ENCODE measurements at regions not wholly inside any gene's neighbourhood (a gene's known extent, or its start where the extent isn't known, plus 50 kb on each side); places are given as distances from the start of the nearest gene placed in this dataset.

GRCh38 chr6:81214414-81215091 lies 537.9 kb downstream of the TENT5A start:
- Histone ChIP-seq H3K36me3 (no peaks in the 10 kb centered on the region), H3K4me3 (no peak overlapping the region), H3K27ac (no peak overlapping the region), H3K4me1 (no peaks in the 10 kb centered on the region), H3K9me3 (peaks cover 0 to 6% of the 10 kb centered on the region in 2 donors), H3K27me3 (no peaks in the 10 kb centered on the region)
- DNase-seq (ENCODE audit: low spot score in 2 of 2): no peak
- TF ChIP-seq POLR2A (IDR thresholded peaks at IDR 0.05) (no peak), CTCF (IDR thresholded peaks at IDR 0.05) (no peak), POLR2AphosphoS5 (IDR thresholded peaks at IDR 0.05) (no peak)
- intact Hi-C loops (cut with DNase I; ENCODE audit: low total_unique reads): no loop called here

GRCh38 chr6:81204731-81205130 lies 547.8 kb downstream of the TENT5A start:
- no peak for TF ChIP-seq POLR2AphosphoS5 (IDR thresholded peaks at IDR 0.05)
- no peak for TF ChIP-seq POLR2A (IDR thresholded peaks at IDR 0.05)
- TF ChIP-seq CTCF (IDR thresholded peaks at IDR 0.05): no peak
- no peak for DNase-seq (ENCODE audit: low spot score in 2 of 2)
- no peaks in the 10 kb centered on the region for H3K4me1 ChIP-seq
- H3K4me3 ChIP-seq: no peak overlapping the region
- H3K36me3 ChIP-seq: no peaks in the 10 kb centered on the region
- peaks cover 7% of the 10 kb centered on the region in 2 donors for H3K9me3 ChIP-seq
- no peaks in the 10 kb centered on the region for H3K27me3 ChIP-seq
- H3K27ac ChIP-seq: no peak overlapping the region
- intact Hi-C loops (cut with DNase I; ENCODE audit: low total_unique reads): no loop called here

- no peak overlapping the region for H3K4me3 ChIP-seq
- no peak for DNase-seq (ENCODE audit: low spot score in 2 of 2)
- H3K9me3 ChIP-seq: no peaks in the 10 kb centered on the region
- intact Hi-C loops (cut with DNase I; ENCODE audit: low total_unique reads): no loop called here
- no peaks in the 10 kb centered on the region for H3K36me3 ChIP-seq
- no peak overlapping the region for H3K27ac ChIP-seq
- H3K4me1 ChIP-seq: no peaks in the 10 kb centered on the region
- no peaks in the 10 kb centered on the region for H3K27me3 ChIP-seq
- no peak for TF ChIP-seq POLR2AphosphoS5 (IDR thresholded peaks at IDR 0.05)
- no peak for TF ChIP-seq CTCF (IDR thresholded peaks at IDR 0.05)
- no peak for TF ChIP-seq POLR2A (IDR thresholded peaks at IDR 0.05)
These were observed 558.1 kb downstream of the TENT5A start for GRCh38 chr6:81194374-81194773.

- Histone ChIP-seq H3K4me1 (no peaks in the 10 kb centered on the region), H3K4me3 (no peak overlapping the region), H3K27me3 (no peaks in the 10 kb centered on the region), H3K9me3 (no peaks in the 10 kb centered on the region), H3K36me3 (no peaks in the 10 kb centered on the region), H3K27ac (peak overlapping the region; percentile 54 to 74)
- intact Hi-C loops (cut with DNase I; ENCODE audit: low total_unique reads): no loop called here
- DNase-seq (ENCODE audit: low spot score in 2 of 2): no peak
- no peak for TF ChIP-seq CTCF (IDR thresholded peaks at IDR 0.05)
- no peak for TF ChIP-seq POLR2AphosphoS5 (IDR thresholded peaks at IDR 0.05)
- no peak for TF ChIP-seq POLR2A (IDR thresholded peaks at IDR 0.05)
These were observed 580.3 kb downstream of the TENT5A start for GRCh38 chr6:81172056-81172740.

GRCh38 chr6:81169166-81169565 lies 583.3 kb downstream of the TENT5A start:
- H3K36me3 ChIP-seq: no peaks in the 10 kb centered on the region
- intact Hi-C loops (cut with DNase I; ENCODE audit: low total_unique reads): loop anchor here (2.0 kb wide), 1 partner anchor 24 kb away; no protein-coding TSS in a partner anchor
- no peak overlapping the region for H3K27ac ChIP-seq
- no peaks in the 10 kb centered on the region for H3K9me3 ChIP-seq
- DNase-seq (ENCODE audit: low spot score in 2 of 2): no peak
- H3K4me1 ChIP-seq: no peaks in the 10 kb centered on the region
- H3K4me3 ChIP-seq: no peak overlapping the region
- no peak for TF ChIP-seq POLR2AphosphoS5 (IDR thresholded peaks at IDR 0.05)
- no peak for TF ChIP-seq CTCF (IDR thresholded peaks at IDR 0.05)
- no peak for TF ChIP-seq POLR2A (IDR thresholded peaks at IDR 0.05)
- no peaks in the 10 kb centered on the region for H3K27me3 ChIP-seq
